HG02588 (cell line): ENCODE measurements at regions not wholly inside any gene's neighbourhood (a gene's known extent, or its start where the extent isn't known, plus 50 kb on each side); places are given as distances from the start of the nearest gene placed in this dataset.

Experiments used
- ATAC-seq: cut with Tn5 transposase; IDR thresholded peaks from one replicate; pipeline ENCODE4 v1.9.1; 2021; ENCODE audit warnings: mild to moderate bottlenecking, moderate library complexity; ENCODE audit not compliant: unreplicated experiment

- no peak for ATAC-seq
Measured at GRCh38 chrX:110600745-110601310, 194.8 kb downstream of the CHRDL1 start.

DNA sequence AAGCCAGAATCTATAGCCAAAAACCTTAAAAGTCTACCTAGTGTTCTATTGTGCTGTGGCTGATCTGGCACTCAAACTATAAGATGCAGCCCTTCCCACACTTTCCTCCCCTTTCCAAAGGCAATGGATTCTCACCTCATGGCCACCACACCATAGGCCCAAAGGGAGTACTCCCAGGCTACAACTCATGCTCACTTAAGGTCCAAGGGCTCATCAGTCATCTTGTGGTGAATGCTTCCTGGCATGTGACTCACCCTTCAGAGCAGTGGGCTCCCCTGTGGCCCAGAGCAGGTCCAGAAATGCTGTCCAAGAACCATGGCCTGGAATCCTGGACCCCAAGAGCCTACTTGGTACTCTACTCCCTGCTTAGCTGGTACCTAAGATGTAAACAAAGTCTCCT, 181.0 kb downstream of the CHRDL1 start:
- no peak for ATAC-seq
